ENCODE measurements at regions not wholly inside any gene's neighbourhood (a gene's known extent, or its start where the extent isn't known, plus 50 kb on each side); places are given as distances from the start of the nearest gene placed in this dataset. TPM values are rescaled to one million over a fixed set of nuclear protein-coding genes. Genes with fewer than 3 reads are reported as not detected.

GRCh38 chr1:14546416-14546815, 52.1 kb upstream of the KAZN start:
- BruUV-seq (replicated peaks), result no TSS peak
- H3K79me2 ChIP-seq (ENCODE audit: control insufficient read depth, insufficient read depth, low read length), result no peaks in the 10 kb centered on the region
- H3K4me2 ChIP-seq (ENCODE audit: insufficient read depth, low read length), result no peak overlapping the region
- no peaks in the 10 kb centered on the region for H3K27me3 ChIP-seq (ENCODE audit: control insufficient read depth in 2 of 2, insufficient read depth in 2 of 2, low read length in 2 of 2)
- H3K4me3 ChIP-seq (replicated peaks in 1 of 3; ENCODE audit: insufficient read depth in 1 of 3, low read depth in 1 of 3, low read length in 3 of 3), result no peak overlapping the region
- DNase-seq (ENCODE audit: low read depth, low spot score) (no peak), FAIRE-seq (no peak)
- no peak overlapping the region for H3K9ac ChIP-seq (replicated peaks; ENCODE audit: extremely low read depth, insufficient read depth, low read length)
- H2AFZ ChIP-seq (ENCODE audit: low read depth, low read length), result no peak overlapping the region
- TF ChIP-seq GATA2 (IDR thresholded peaks at IDR 0.05; ENCODE audit: insufficient read depth, insufficient read length, low read depth, low read length), result no peak
- no peak for TF ChIP-seq POLR2AphosphoS5 (IDR thresholded peaks at IDR 0.05; ENCODE audit: insufficient read depth, low read depth, low read length)
- TF ChIP-seq CTCF (IDR thresholded peaks at IDR 0.05; ENCODE audit: extremely low read depth in 1 of 2, insufficient read depth in 1 of 2, low read depth in 1 of 2, low read length in 2 of 2), result no peak
- no peak for TF ChIP-seq MYC (IDR thresholded peaks at IDR 0.05; ENCODE audit: low read depth, low read length)
- TF ChIP-seq MAX (IDR thresholded peaks at IDR 0.05; ENCODE audit: insufficient read depth, insufficient read length), result no peak
- no peak for TF ChIP-seq POLR2A (IDR thresholded peaks at IDR 0.05; ENCODE audit: low read depth, low read length)
- no peak for TF ChIP-seq JUN (IDR thresholded peaks at IDR 0.05; ENCODE audit: borderline replicate concordance, insufficient read depth, insufficient read length, low read depth)
- TF ChIP-seq FOS (IDR thresholded peaks at IDR 0.05; ENCODE audit: borderline replicate concordance, insufficient read depth, low read length), result no peak
- TF ChIP-seq EZH2 (IDR thresholded peaks at IDR 0.05; ENCODE audit: borderline replicate concordance, low read depth, low read length, severe bottlenecking), result no peak
- no peaks in the 10 kb centered on the region for H3K36me3 ChIP-seq (ENCODE audit: control insufficient read depth in 2 of 2, extremely low read depth in 1 of 2, insufficient read depth in 2 of 2, low read length in 2 of 2)
- H4K20me1 ChIP-seq (replicated peaks; ENCODE audit: control insufficient read depth, extremely low read depth, insufficient read depth, low read length), result no peaks in the 10 kb centered on the region
- H3K4me1 ChIP-seq (ENCODE audit: control insufficient read depth, extremely low read depth, insufficient read depth, low read length), result no peaks in the 10 kb centered on the region
- no peak overlapping the region for H3K27ac ChIP-seq (ENCODE audit: insufficient read depth, low read depth, low read length)
- H3K9me1 ChIP-seq (replicated peaks; ENCODE audit: control insufficient read depth, extremely low read depth, insufficient read depth, low read length), result no peaks in the 10 kb centered on the region
- H3K9me3 ChIP-seq (replicated peaks; ENCODE audit: control insufficient read depth, insufficient read depth, low read length), result peaks cover 5% of the 10 kb centered on the region
- ChIA-PET POLR2A (no interaction called here), CTCF (no interaction called here)
- intact Hi-C loops (cut with micrococcal nuclease) (no loop called here), dilution Hi-C loops (cut with MboI; ENCODE audit: extremely low pct_ligation_motif_present, low sequenced_read_pairs) (no loop called here)

Small RNA genes in the stretch of these regions (small RNA-seq; reads per million reads assigned to genes)
- not detected for gene RNU6-1265P (ENCODE audit: insufficient read depth, insufficient read length, low read depth, low replicate concordance)
